ENCODE measurements at regions not wholly inside any gene's neighbourhood (a gene's known extent, or its start where the extent isn't known, plus 50 kb on each side); places are given as distances from the start of the nearest gene placed in this dataset.

GRCh38 chr4:153970169-153970568 lies 181.3 kb upstream of the SFRP2 start:
- no peak overlapping the region for H3K4me3 Mint-ChIP-seq
- no peaks in the 10 kb centered on the region for H3K27me3 ChIP-seq (replicated peaks in 1 of 2; ENCODE audit: control insufficient read depth in 2 of 2, extremely low read depth in 1 of 2, insufficient read depth in 2 of 2, low read length in 1 of 2)
- ATAC-seq (replicated peaks in 1 of 4) (no peak), DNase-seq (no peak)
- no peaks in the 10 kb centered on the region for H3K36me3 Mint-ChIP-seq
- H3K9me3 ChIP-seq, result no peaks in the 10 kb centered on the region
- ChIA-PET CTCF (no interaction called here), POLR2A (no interaction called here)
- H3K27me3 Mint-ChIP-seq, result no peaks in the 10 kb centered on the region
- no peaks in the 10 kb centered on the region for H3K36me3 ChIP-seq (ENCODE audit: control insufficient read depth in 2 of 2, extremely low read depth in 1 of 2, insufficient read depth in 1 of 2, low read length in 1 of 2)
- 80% methylated on average over 1 of the region's 2 CpGs for WGBS (ENCODE audit: insufficient coverage)
- H3K4me3 ChIP-seq (ENCODE audit: control insufficient read depth in 1 of 2, extremely low read depth in 1 of 2, low read length in 1 of 2), result no peak overlapping the region
- peaks cover 6 to 12% (median 7%) of the 10 kb centered on the region in 3 donors for H3K9me3 Mint-ChIP-seq
- H3K27ac ChIP-seq (ENCODE audit: low read length), result no peak overlapping the region
- H3K27ac Mint-ChIP-seq, result no peak overlapping the region
- no peaks in the 10 kb centered on the region for H3K4me1 ChIP-seq (ENCODE audit: control insufficient read depth in 1 of 2, extremely low read depth in 1 of 2, insufficient read depth in 2 of 2, low read length in 2 of 2)
- peaks cover 0 to 2% (median 0%) of the 10 kb centered on the region in 3 donors for H3K4me1 Mint-ChIP-seq

- Mint-ChIP-seq H3K4me1 (peaks cover 0 to 5% (median 0%) of the 10 kb centered on the region in 3 donors), H3K36me3 (no peaks in the 10 kb centered on the region), H3K27me3 (no peaks in the 10 kb centered on the region), H3K27ac (no peak overlapping the region), H3K9me3 (peaks cover 6 to 8% (median 7%) of the 10 kb centered on the region in 3 donors), H3K4me3 (no peak overlapping the region)
- Histone ChIP-seq H3K4me3 (ENCODE audit: control insufficient read depth in 1 of 2, extremely low read depth in 1 of 2, low read length in 1 of 2) (no peak overlapping the region), H3K36me3 (ENCODE audit: control insufficient read depth in 2 of 2, extremely low read depth in 1 of 2, insufficient read depth in 1 of 2, low read length in 1 of 2) (no peaks in the 10 kb centered on the region), H3K27me3 (replicated peaks in 1 of 2; ENCODE audit: control insufficient read depth in 2 of 2, extremely low read depth in 1 of 2, insufficient read depth in 2 of 2, low read length in 1 of 2) (no peaks in the 10 kb centered on the region), H3K9me3 (no peaks in the 10 kb centered on the region), H3K27ac (ENCODE audit: low read length) (no peak overlapping the region), H3K4me1 (ENCODE audit: control insufficient read depth in 1 of 2, extremely low read depth in 1 of 2, insufficient read depth in 2 of 2, low read length in 2 of 2) (no peaks in the 10 kb centered on the region)
- ChIA-PET POLR2A (no interaction called here), CTCF (no interaction called here)
- no peak for ATAC-seq (replicated peaks in 1 of 4)
- no peak for DNase-seq
Observed at GRCh38 chr4:153969542-153969941, 180.7 kb upstream of the SFRP2 start.

- Histone ChIP-seq H3K27ac (ENCODE audit: low read length) (no peak overlapping the region), H3K36me3 (ENCODE audit: control insufficient read depth in 2 of 2, extremely low read depth in 1 of 2, insufficient read depth in 1 of 2, low read length in 1 of 2) (no peaks in the 10 kb centered on the region), H3K9me3 (no peaks in the 10 kb centered on the region), H3K4me3 (ENCODE audit: control insufficient read depth in 1 of 2, extremely low read depth in 1 of 2, low read length in 1 of 2) (no peak overlapping the region), H3K27me3 (replicated peaks in 1 of 2; ENCODE audit: control insufficient read depth in 2 of 2, extremely low read depth in 1 of 2, insufficient read depth in 2 of 2, low read length in 1 of 2) (no peaks in the 10 kb centered on the region), H3K4me1 (ENCODE audit: control insufficient read depth in 1 of 2, extremely low read depth in 1 of 2, insufficient read depth in 2 of 2, low read length in 2 of 2) (no peaks in the 10 kb centered on the region)
- ChIA-PET POLR2A (no interaction called here), CTCF (interaction anchor here in 1 of 2 donors (0.5 kb wide), 1 partner anchor 893 kb away, joined by 3 read pairs; no protein-coding TSS in a partner anchor)
- no peak overlapping the region for H3K4me3 Mint-ChIP-seq
- peaks cover 0 to 1% of the 10 kb centered on the region in 2 donors for H3K27me3 Mint-ChIP-seq
- peaks cover 0 to 9% (median 9%) of the 10 kb centered on the region in 3 donors for H3K4me1 Mint-ChIP-seq
- H3K27ac Mint-ChIP-seq, result no peak overlapping the region
- no peak for DNase-seq
- no peaks in the 10 kb centered on the region for H3K36me3 Mint-ChIP-seq
- no peaks in the 10 kb centered on the region for H3K9me3 Mint-ChIP-seq
- no peak for ATAC-seq (replicated peaks in 1 of 4)
Observed at GRCh38 chr4:153966641-153967040, 177.8 kb upstream of the SFRP2 start.

GRCh38 chr4:153963216-153963615 lies 174.3 kb upstream of the SFRP2 start:
- no peaks in the 10 kb centered on the region for H3K4me1 ChIP-seq (ENCODE audit: control insufficient read depth in 1 of 2, extremely low read depth in 1 of 2, insufficient read depth in 2 of 2, low read length in 2 of 2)
- ChIA-PET POLR2A (no interaction called here), CTCF (no interaction called here)
- H3K36me3 Mint-ChIP-seq, result no peaks in the 10 kb centered on the region
- peaks cover 0 to 4% of the 10 kb centered on the region in 2 donors for H3K27me3 Mint-ChIP-seq
- peaks cover 0 to 13% (median 9%) of the 10 kb centered on the region in 3 donors for H3K4me1 Mint-ChIP-seq
- WGBS (ENCODE audit: insufficient coverage), result no CpG with 5 or more reads among the region's 3 CpGs
- no peak overlapping the region for H3K4me3 ChIP-seq (ENCODE audit: control insufficient read depth in 1 of 2, extremely low read depth in 1 of 2, low read length in 1 of 2)
- no peaks in the 10 kb centered on the region for H3K27me3 ChIP-seq (replicated peaks in 1 of 2; ENCODE audit: control insufficient read depth in 2 of 2, extremely low read depth in 1 of 2, insufficient read depth in 2 of 2, low read length in 1 of 2)
- no peaks in the 10 kb centered on the region for H3K36me3 ChIP-seq (ENCODE audit: control insufficient read depth in 2 of 2, extremely low read depth in 1 of 2, insufficient read depth in 1 of 2, low read length in 1 of 2)
- no peaks in the 10 kb centered on the region for H3K9me3 ChIP-seq
- no peaks in the 10 kb centered on the region for H3K9me3 Mint-ChIP-seq
- DNase-seq (no peak), ATAC-seq (replicated peaks in 1 of 4) (no peak)
- H3K27ac Mint-ChIP-seq, result no peak overlapping the region
- no peak overlapping the region for H3K4me3 Mint-ChIP-seq
- no peak overlapping the region for H3K27ac ChIP-seq (ENCODE audit: low read length)

DNA sequence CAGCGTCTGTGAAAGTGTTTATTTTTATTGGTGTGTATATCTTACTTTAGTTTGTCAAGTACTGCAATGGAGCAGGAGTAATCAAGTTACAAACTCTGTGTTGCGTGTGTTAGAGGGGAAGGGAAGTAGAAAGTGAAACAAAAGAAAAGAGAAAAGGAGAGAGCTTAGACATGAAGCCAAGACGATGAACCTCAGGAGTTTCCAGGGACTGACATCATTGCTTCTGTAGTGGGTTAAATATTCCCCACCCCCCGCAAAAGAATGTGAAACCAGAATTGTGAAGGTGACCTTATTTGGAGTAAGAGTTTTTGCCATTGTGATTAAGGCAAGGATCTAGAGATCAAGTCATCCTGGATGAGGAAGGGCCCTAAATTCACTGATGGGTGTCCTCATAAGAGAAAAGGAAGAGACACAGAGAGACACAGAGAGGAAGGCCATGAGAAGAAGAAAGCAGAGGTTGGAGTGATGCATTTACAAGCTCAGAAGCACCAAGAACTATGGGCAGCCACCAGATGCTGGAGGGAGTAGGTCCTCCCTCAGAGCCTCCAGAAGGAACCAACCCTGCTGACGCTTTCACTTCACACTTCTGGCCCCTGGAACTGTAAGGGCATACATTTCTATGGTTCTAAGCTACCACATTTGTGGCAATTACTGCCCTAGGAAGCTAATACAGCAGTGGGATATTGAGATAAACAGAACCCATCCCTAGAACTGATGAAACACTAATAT lies 173.6 kb upstream of the SFRP2 start:
- Histone ChIP-seq H3K27me3 (replicated peaks in 1 of 2; ENCODE audit: control insufficient read depth in 2 of 2, extremely low read depth in 1 of 2, insufficient read depth in 2 of 2, low read length in 1 of 2) (no peaks in the 10 kb centered on the region), H3K36me3 (ENCODE audit: control insufficient read depth in 2 of 2, extremely low read depth in 1 of 2, insufficient read depth in 1 of 2, low read length in 1 of 2) (no peaks in the 10 kb centered on the region), H3K9me3 (no peaks in the 10 kb centered on the region), H3K4me1 (ENCODE audit: control insufficient read depth in 1 of 2, extremely low read depth in 1 of 2, insufficient read depth in 2 of 2, low read length in 2 of 2) (no peaks in the 10 kb centered on the region), H3K27ac (ENCODE audit: low read length) (no peak overlapping the region), H3K4me3 (ENCODE audit: control insufficient read depth in 1 of 2, extremely low read depth in 1 of 2, low read length in 1 of 2) (no peak overlapping the region)
- Mint-ChIP-seq H3K27me3 (peaks cover 0 to 4% of the 10 kb centered on the region in 2 donors), H3K36me3 (no peaks in the 10 kb centered on the region), H3K27ac (no peak overlapping the region), H3K4me1 (peaks cover 0 to 13% (median 9%) of the 10 kb centered on the region in 3 donors), H3K9me3 (no peaks in the 10 kb centered on the region), H3K4me3 (peak overlapping the region in 2 of 3 donors; percentile 5 to 18)
- 67% methylated on average over 1 of the region's 5 CpGs for WGBS (ENCODE audit: insufficient coverage)
- peak in 1 of 4 experiments; percentile 55 for ATAC-seq (replicated peaks in 1 of 4)
- CTCF ChIA-PET, result no interaction called here
- DNase-seq, result no peak
- POLR2A ChIA-PET, result no interaction called here

GRCh38 chr4:153955327-153955726 lies 166.4 kb upstream of the SFRP2 start:
- ChIA-PET CTCF (no interaction called here), POLR2A (no interaction called here)
- H3K4me1 ChIP-seq (ENCODE audit: control insufficient read depth in 1 of 2, extremely low read depth in 1 of 2, insufficient read depth in 2 of 2, low read length in 2 of 2), result peaks cover 3 to 7% of the 10 kb centered on the region in 2 experiments
- H3K4me3 ChIP-seq (ENCODE audit: control insufficient read depth in 1 of 2, extremely low read depth in 1 of 2, low read length in 1 of 2), result no peak overlapping the region
- H3K9me3 ChIP-seq, result no peaks in the 10 kb centered on the region
- DNase-seq, result no peak
- no peak overlapping the region for H3K4me3 Mint-ChIP-seq
- no peak for ATAC-seq (replicated peaks in 1 of 4)
- H3K36me3 Mint-ChIP-seq, result no peaks in the 10 kb centered on the region
- H3K36me3 ChIP-seq (ENCODE audit: control insufficient read depth in 2 of 2, extremely low read depth in 1 of 2, insufficient read depth in 1 of 2, low read length in 1 of 2), result no peaks in the 10 kb centered on the region
- peaks cover 0 to 10% of the 10 kb centered on the region in 2 donors for H3K27me3 Mint-ChIP-seq
- no peak overlapping the region for H3K27ac ChIP-seq (ENCODE audit: low read length)
- H3K27ac Mint-ChIP-seq, result no peak overlapping the region
- 90% methylated on average over 3 of the region's 5 CpGs for WGBS (ENCODE audit: insufficient coverage)
- H3K9me3 Mint-ChIP-seq, result no peaks in the 10 kb centered on the region
- H3K27me3 ChIP-seq (replicated peaks in 1 of 2; ENCODE audit: control insufficient read depth in 2 of 2, extremely low read depth in 1 of 2, insufficient read depth in 2 of 2, low read length in 1 of 2), result no peaks in the 10 kb centered on the region
- H3K4me1 Mint-ChIP-seq, result peaks cover 5 to 8% (median 5%) of the 10 kb centered on the region in 3 donors

- 83% methylated on average over 1 of the region's 3 CpGs for WGBS (ENCODE audit: insufficient coverage)
- Histone ChIP-seq H3K27me3 (replicated peaks in 1 of 2; ENCODE audit: control insufficient read depth in 2 of 2, extremely low read depth in 1 of 2, insufficient read depth in 2 of 2, low read length in 1 of 2) (no peaks in the 10 kb centered on the region), H3K36me3 (ENCODE audit: control insufficient read depth in 2 of 2, extremely low read depth in 1 of 2, insufficient read depth in 1 of 2, low read length in 1 of 2) (no peaks in the 10 kb centered on the region), H3K4me3 (ENCODE audit: control insufficient read depth in 1 of 2, extremely low read depth in 1 of 2, low read length in 1 of 2) (no peak overlapping the region), H3K27ac (ENCODE audit: low read length) (no peak overlapping the region), H3K4me1 (ENCODE audit: control insufficient read depth in 1 of 2, extremely low read depth in 1 of 2, insufficient read depth in 2 of 2, low read length in 2 of 2) (peaks cover 7 to 13% of the 10 kb centered on the region in 2 experiments), H3K9me3 (no peaks in the 10 kb centered on the region)
- POLR2A ChIA-PET, result no interaction called here
- CTCF ChIA-PET, result no interaction called here
- H3K36me3 Mint-ChIP-seq, result no peaks in the 10 kb centered on the region
- H3K9me3 Mint-ChIP-seq, result no peaks in the 10 kb centered on the region
- no peak overlapping the region for H3K4me3 Mint-ChIP-seq
- peaks cover 12 to 15% (median 12%) of the 10 kb centered on the region in 3 donors for H3K4me1 Mint-ChIP-seq
- H3K27me3 Mint-ChIP-seq, result peaks cover 0 to 10% of the 10 kb centered on the region in 2 donors
- ATAC-seq (replicated peaks in 1 of 4) (no peak), DNase-seq (no peak)
- no peak overlapping the region for H3K27ac Mint-ChIP-seq
Observed at GRCh38 chr4:153954654-153955053, 165.8 kb upstream of the SFRP2 start.

All from T-cell (primary cell).